ENCODE measurements at regions not wholly inside any gene's neighbourhood (a gene's known extent, or its start where the extent isn't known, plus 50 kb on each side); places are given as distances from the start of the nearest gene placed in this dataset.
A peak's percentile ranks its signal among the peaks of the same experiment; 100 is the strongest.
"Not testable (repeated sequence)": the region's sequence is repeated elsewhere in the genome, so short reads cannot be mapped to it uniquely, and the experiment has no call there.

DNA sequence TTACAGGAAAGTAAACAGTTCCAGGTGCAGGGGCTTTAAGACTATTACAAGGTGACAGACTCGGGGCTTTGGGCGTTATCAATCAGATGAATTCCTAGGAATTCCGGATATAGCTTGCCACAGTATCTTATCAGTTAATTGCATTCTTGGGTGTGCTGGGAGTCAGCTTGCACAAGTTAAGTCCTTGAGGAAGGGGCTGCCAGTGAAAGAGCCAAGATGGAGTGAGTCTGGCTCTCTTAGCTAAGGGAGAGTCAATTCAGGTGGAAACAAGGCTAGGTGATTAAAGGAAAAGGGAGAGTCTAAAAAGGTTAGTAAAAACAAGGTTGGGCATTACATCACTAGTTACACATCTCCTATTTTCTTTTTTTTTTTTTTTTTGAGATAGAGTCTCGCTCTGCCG lies 199.8 kb upstream of the PRSS16 start:
- H3K36me3 ChIP-seq (ENCODE audit: control insufficient read depth, insufficient read depth, low read length); H3K4me3 ChIP-seq (ENCODE audit: low read depth, low read length); H3K27me3 ChIP-seq (ENCODE audit: control insufficient read depth, insufficient read depth, low read length); H3K27ac ChIP-seq (ENCODE audit: low read depth, low read length); DNase-seq (ENCODE audit: low read depth in 4 of 6, low spot score in 6 of 6); H3K9me3 ChIP-seq (ENCODE audit: control insufficient read depth, insufficient read depth, low read length); H3K4me1 ChIP-seq (ENCODE audit: control insufficient read depth, insufficient read depth, low read length): not testable (repeated sequence)
- 95% methylated on average over 3 of the region's 5 CpGs for WGBS (ENCODE audit: insufficient coverage)

- Histone ChIP-seq H3K36me3 (ENCODE audit: control insufficient read depth, insufficient read depth, low read length) (no peaks in the 10 kb centered on the region), H3K9me3 (ENCODE audit: control insufficient read depth, insufficient read depth, low read length) (no peaks in the 10 kb centered on the region), H3K4me3 (ENCODE audit: low read depth, low read length) (no peak overlapping the region), H3K27ac (ENCODE audit: low read depth, low read length) (no peak overlapping the region), H3K4me1 (ENCODE audit: control insufficient read depth, insufficient read depth, low read length) (no peaks in the 10 kb centered on the region), H3K27me3 (ENCODE audit: control insufficient read depth, insufficient read depth, low read length) (peaks cover 2% of the 10 kb centered on the region)
- 42% methylated on average over 26 of the region's 30 CpGs for WGBS (ENCODE audit: insufficient coverage)
- DNase-seq (ENCODE audit: low read depth in 4 of 6, low spot score in 6 of 6): no peak
Observed at GRCh38 chr6:27049863-27050781, 197.4 kb upstream of the PRSS16 start.

- H3K27ac ChIP-seq (ENCODE audit: low read depth, low read length); H3K27me3 ChIP-seq (ENCODE audit: control insufficient read depth, insufficient read depth, low read length); H3K4me1 ChIP-seq (ENCODE audit: control insufficient read depth, insufficient read depth, low read length); H3K36me3 ChIP-seq (ENCODE audit: control insufficient read depth, insufficient read depth, low read length); H3K4me3 ChIP-seq (ENCODE audit: low read depth, low read length); DNase-seq (ENCODE audit: low read depth in 4 of 6, low spot score in 6 of 6); H3K9me3 ChIP-seq (ENCODE audit: control insufficient read depth, insufficient read depth, low read length): not testable (repeated sequence)
- WGBS (ENCODE audit: insufficient coverage): no CpG with 5 or more reads among the region's 10 CpGs
Observed at GRCh38 chr6:27052082-27052730, 195.3 kb upstream of the PRSS16 start.

DNA sequence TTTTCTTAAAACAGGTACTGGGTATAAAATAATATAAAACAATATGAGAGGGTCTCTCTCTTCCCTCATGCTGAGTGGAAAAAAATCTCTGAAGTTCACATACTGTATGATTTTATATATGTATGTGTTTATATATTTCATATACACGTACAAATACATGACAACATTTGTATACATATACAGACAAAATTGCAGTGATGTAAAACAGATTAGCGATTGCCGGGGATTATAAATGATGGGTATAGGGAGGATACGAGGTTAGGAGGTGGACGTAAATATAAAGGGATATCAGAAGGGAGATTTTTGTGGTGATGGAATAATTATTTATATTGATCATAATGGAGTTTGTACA lies 194.8 kb upstream of the PRSS16 start:
- Histone ChIP-seq H3K4me3 (ENCODE audit: low read depth, low read length) (no peak overlapping the region), H3K9me3 (ENCODE audit: control insufficient read depth, insufficient read depth, low read length) (no peaks in the 10 kb centered on the region), H3K4me1 (ENCODE audit: control insufficient read depth, insufficient read depth, low read length) (no peaks in the 10 kb centered on the region), H3K36me3 (ENCODE audit: control insufficient read depth, insufficient read depth, low read length) (no peaks in the 10 kb centered on the region), H3K27ac (ENCODE audit: low read depth, low read length) (no peak overlapping the region), H3K27me3 (ENCODE audit: control insufficient read depth, insufficient read depth, low read length) (peaks cover 2% of the 10 kb centered on the region)
- no peak for DNase-seq (ENCODE audit: low read depth in 4 of 6, low spot score in 6 of 6)
- WGBS (ENCODE audit: insufficient coverage): no CpG with 5 or more reads among the region's 5 CpGs

DNA sequence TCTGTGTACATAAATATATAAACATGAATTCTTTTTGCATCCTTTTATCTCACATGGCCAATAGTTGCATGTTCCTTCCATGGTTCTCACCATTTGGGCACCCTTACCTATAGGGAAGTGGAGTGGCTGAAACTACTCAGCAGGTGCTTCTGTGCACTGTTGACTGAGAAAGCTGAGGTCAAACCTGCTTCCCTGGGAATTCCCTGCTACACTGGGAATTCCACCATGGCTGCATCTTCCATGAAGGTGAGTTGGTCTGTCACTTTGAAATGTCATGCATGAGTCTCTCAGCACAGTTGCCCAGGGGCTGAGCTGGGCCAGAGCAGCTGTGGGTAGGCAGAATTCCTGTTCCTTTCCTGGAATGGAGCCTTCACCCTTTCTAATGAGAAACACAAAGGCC lies 193.8 kb upstream of the PRSS16 start:
- DNase-seq (ENCODE audit: low read depth in 4 of 6, low spot score in 6 of 6): no peak

DNA sequence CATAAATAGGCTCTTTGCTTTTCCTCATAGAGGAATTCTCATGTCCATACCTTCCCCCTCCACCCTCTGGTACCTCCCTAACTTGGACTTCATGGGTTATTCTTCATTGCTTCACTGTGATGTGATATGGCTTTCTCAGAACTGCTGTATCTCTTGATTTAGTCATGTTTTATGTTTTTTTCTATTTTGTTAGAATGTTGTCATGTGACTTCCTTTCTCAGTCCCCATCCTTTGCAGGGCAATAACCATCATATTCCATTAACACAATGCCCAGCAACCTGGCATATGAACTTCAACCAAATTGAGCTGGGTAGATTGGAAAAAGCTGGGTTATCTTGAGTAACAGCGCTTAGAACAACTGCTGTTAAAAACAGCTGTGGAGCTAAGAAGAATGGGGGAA lies 190.9 kb upstream of the PRSS16 start:
- no peak for DNase-seq (ENCODE audit: low read depth in 4 of 6, low spot score in 6 of 6)
- no peaks in the 10 kb centered on the region for H3K9me3 ChIP-seq (ENCODE audit: control insufficient read depth, insufficient read depth, low read length)
- no peaks in the 10 kb centered on the region for H3K36me3 ChIP-seq (ENCODE audit: control insufficient read depth, insufficient read depth, low read length)
- no peak overlapping the region for H3K27ac ChIP-seq (ENCODE audit: low read depth, low read length)
- H3K4me1 ChIP-seq (ENCODE audit: control insufficient read depth, insufficient read depth, low read length): no peaks in the 10 kb centered on the region
- H3K4me3 ChIP-seq (ENCODE audit: low read depth, low read length): no peak overlapping the region
- no peaks in the 10 kb centered on the region for H3K27me3 ChIP-seq (ENCODE audit: control insufficient read depth, insufficient read depth, low read length)
- 100% methylated on average over 1 of the region's 1 CpG for WGBS (ENCODE audit: insufficient coverage)

More for the DNA sequence above, 193.8 kb upstream of the PRSS16 start:
- Histone ChIP-seq H3K36me3 (ENCODE audit: control insufficient read depth, insufficient read depth, low read length) (no peaks in the 10 kb centered on the region), H3K9me3 (ENCODE audit: control insufficient read depth, insufficient read depth, low read length) (no peaks in the 10 kb centered on the region), H3K4me3 (ENCODE audit: low read depth, low read length) (no peak overlapping the region), H3K27me3 (ENCODE audit: control insufficient read depth, insufficient read depth, low read length) (peaks cover 2% of the 10 kb centered on the region), H3K27ac (ENCODE audit: low read depth, low read length) (no peak overlapping the region), H3K4me1 (ENCODE audit: control insufficient read depth, insufficient read depth, low read length) (no peaks in the 10 kb centered on the region)

- no peaks in the 10 kb centered on the region for H3K36me3 ChIP-seq (ENCODE audit: control insufficient read depth, insufficient read depth, low read length)
- 31% methylated on average over 4 of the region's 10 CpGs for WGBS (ENCODE audit: insufficient coverage)
Observed at GRCh38 chr6:27059621-27060425, 187.7 kb upstream of the PRSS16 start.

GRCh38 chr6:27061235-27061993 lies 186.1 kb upstream of the PRSS16 start:
- WGBS (ENCODE audit: insufficient coverage): 100% methylated on average over 1 of the region's 3 CpGs
- Histone ChIP-seq H3K9me3 (ENCODE audit: control insufficient read depth, insufficient read depth, low read length) (no peaks in the 10 kb centered on the region), H3K27me3 (ENCODE audit: control insufficient read depth, insufficient read depth, low read length) (no peaks in the 10 kb centered on the region), H3K36me3 (ENCODE audit: control insufficient read depth, insufficient read depth, low read length) (no peaks in the 10 kb centered on the region), H3K27ac (ENCODE audit: low read depth, low read length) (no peak overlapping the region), H3K4me1 (ENCODE audit: control insufficient read depth, insufficient read depth, low read length) (no peaks in the 10 kb centered on the region), H3K4me3 (ENCODE audit: low read depth, low read length) (no peak overlapping the region)
- DNase-seq (ENCODE audit: low read depth in 4 of 6, low spot score in 6 of 6): no peak

More at GRCh38 chr6:27059621-27060425, 187.7 kb upstream of the PRSS16 start:
- Histone ChIP-seq H3K27ac (ENCODE audit: low read depth, low read length) (no peak overlapping the region), H3K27me3 (ENCODE audit: control insufficient read depth, insufficient read depth, low read length) (no peaks in the 10 kb centered on the region), H3K9me3 (ENCODE audit: control insufficient read depth, insufficient read depth, low read length) (no peaks in the 10 kb centered on the region), H3K4me3 (ENCODE audit: low read depth, low read length) (no peak overlapping the region), H3K4me1 (ENCODE audit: control insufficient read depth, insufficient read depth, low read length) (no peaks in the 10 kb centered on the region)
- DNase-seq (ENCODE audit: low read depth in 4 of 6, low spot score in 6 of 6): peak in 2 of 6 donors; percentile 1 to 5

DNA sequence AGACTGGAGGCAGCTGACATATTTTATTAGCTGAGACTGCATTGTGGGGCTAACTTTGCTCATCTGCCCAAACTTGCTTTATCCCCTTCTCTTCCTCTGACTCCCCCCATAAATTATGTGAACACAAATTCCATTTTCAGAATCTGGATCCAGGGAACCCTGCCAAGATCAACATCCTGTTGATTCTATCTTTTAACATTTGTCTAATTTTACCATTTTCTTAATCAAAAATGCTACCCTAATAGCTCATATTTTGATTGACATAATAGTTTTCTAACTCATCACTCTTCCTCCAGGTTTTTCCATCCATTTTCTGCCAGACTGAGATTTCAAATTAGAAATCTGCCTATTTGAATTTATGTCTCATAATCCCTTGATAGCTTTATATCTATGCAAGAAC lies 184.7 kb upstream of the PRSS16 start:
- Histone ChIP-seq H3K27ac (ENCODE audit: low read depth, low read length) (no peak overlapping the region), H3K36me3 (ENCODE audit: control insufficient read depth, insufficient read depth, low read length) (no peaks in the 10 kb centered on the region), H3K4me3 (ENCODE audit: low read depth, low read length) (no peak overlapping the region), H3K4me1 (ENCODE audit: control insufficient read depth, insufficient read depth, low read length) (no peaks in the 10 kb centered on the region), H3K27me3 (ENCODE audit: control insufficient read depth, insufficient read depth, low read length) (no peaks in the 10 kb centered on the region), H3K9me3 (ENCODE audit: control insufficient read depth, insufficient read depth, low read length) (no peaks in the 10 kb centered on the region)
- no peak for DNase-seq (ENCODE audit: low read depth in 4 of 6, low spot score in 6 of 6)

Measured in spinal cord (tissue), 9 donors.